K562 (cell line): ENCODE measurements at regions not wholly inside any gene's neighbourhood (a gene's known extent, or its start where the extent isn't known, plus 50 kb on each side); places are given as distances from the start of the nearest gene placed in this dataset.

Source experiments
- ATAC-seq: fragments of 200-7000 bp; cut with Tn5 transposase; 3 replicates; pipeline ENCODE4 v1.9.1; 2020; ENCODE audit warnings: moderate library complexity
- BruUV-seq: library from RNA; stranded (reverse); fragments of 400-500 nt; replicated peaks from 2 replicates; lab custom pipeline; 2021; lab: Mats Ljungman, UMichigan
- CTCF ChIA-PET: fragments of 300-600 bp; formaldehyde crosslinking; extraction: SDS; loops from one replicate; lab custom pipeline; 2021; ENCODE audit warnings: low intra/inter-chr PET ratio; lab: Yijun Ruan, JAX
- POLR2A ChIA-PET: fragments of 300-600, 350-650 bp; sonication (Branson Sonifier 250); formaldehyde crosslinking; extraction: SDS; loops from one replicate; lab custom pipeline; 2021; ENCODE audit warnings: antibody characterized with exemption, inconsistent platforms; lab: Yijun Ruan, JAX
- DNase-seq, 4 experiments: peaks; one replicate each; pipeline versions ENCODE4 v3.0.0 to v3.0.0-alpha.2; 2011 to 2018; ENCODE audit warnings: low spot score in 3 of 4, mixed read lengths in 3 of 4; ENCODE audit errors: extremely low read depth in 1 of 4
- FAIRE-seq: peaks from 2 replicates; lab custom pipeline; 2011; peaks lifted over from hg19 to GRCh38; lab: Jason Lieb, UNC
- H2AFZ ChIP-seq: 2 replicates; pipeline ENCODE4 v1.6.0; 2011; ENCODE audit warnings: low read depth, low read length, control low read depth, inconsistent platforms
- H3K27ac ChIP-seq: fragments of 200-600 bp; 3 replicates; pipeline ENCODE4 v1.8.0; 2011; ENCODE audit warnings: low read depth, mild to moderate bottlenecking, control low read depth, inconsistent platforms, low read length, moderate library complexity, mixed read lengths; ENCODE audit errors: extremely low read depth
- H3K27me3 ChIP-seq, 2 experiments: fragments of 300-600 bp in 1 of 2; 2 replicates in 1 of 2; 3 replicates in 1 of 2; pipeline versions ENCODE4 v1.6.0 to v1.8.0; 2011; ENCODE audit warnings: inconsistent platforms in 2 of 2, low read length in 2 of 2, mild to moderate bottlenecking in 1 of 2, mixed read lengths in 1 of 2, moderate library complexity in 1 of 2; ENCODE audit not compliant: control insufficient read depth in 2 of 2, insufficient read depth in 2 of 2
- H3K36me3 ChIP-seq: fragments of 300-600 bp; 3 replicates; pipeline ENCODE4 v1.8.0; 2011; ENCODE audit warnings: mild to moderate bottlenecking, low read length, inconsistent platforms; ENCODE audit not compliant: control insufficient read depth, insufficient read depth
- H3K4me1 ChIP-seq, 2 experiments: fragments of 200-600 bp in 1 of 2; replicated peaks in 1 of 2; 2 replicates in 1 of 2; 3 replicates in 1 of 2; pipeline versions ENCODE4 v1.5.1 to v1.8.0; 2011; ENCODE audit warnings: inconsistent platforms in 2 of 2, low read length in 2 of 2, mild to moderate bottlenecking in 1 of 2, mixed read lengths in 1 of 2, moderate library complexity in 1 of 2; ENCODE audit not compliant: control insufficient read depth in 2 of 2, insufficient read depth in 2 of 2
- H3K4me2 ChIP-seq: 2 replicates; pipeline ENCODE4 v1.6.1; 2011; ENCODE audit warnings: low read length, control low read depth, inconsistent platforms, mixed read lengths; ENCODE audit not compliant: insufficient read depth
- H3K4me3 ChIP-seq: fragments of 200-600 bp; sonication (generic), shearing (Covaris generic); 2 replicates; pipeline ENCODE4 v1.5.1; 2016; ENCODE audit warnings: control low read depth, inconsistent platforms
- H3K79me2 ChIP-seq: fragments of 200-600 bp; 3 replicates; pipeline ENCODE4 v1.8.0; 2011; ENCODE audit warnings: low read length, inconsistent platforms; ENCODE audit not compliant: control insufficient read depth, insufficient read depth
- H3K9ac ChIP-seq, 2 experiments: 2 replicates each; pipeline versions ENCODE4 v1.6.0 to v1.6.1; 2011; ENCODE audit warnings: low read depth in 2 of 2, low read length in 2 of 2, control low read depth in 1 of 2, inconsistent platforms in 1 of 2, mild to moderate bottlenecking in 1 of 2, mixed read lengths in 1 of 2; ENCODE audit not compliant: insufficient read depth in 1 of 2
- H3K9me1 ChIP-seq: one replicate; pipeline ENCODE4 v1.6.0; 2011; ENCODE audit warnings: inconsistent platforms, mild to moderate bottlenecking, low read length, moderate library complexity; ENCODE audit not compliant: control insufficient read depth, insufficient read depth
- H3K9me3 ChIP-seq: replicated peaks from 2 replicates; pipeline ENCODE4 v1.5.1; 2011; ENCODE audit warnings: low read depth, low read length, inconsistent platforms; ENCODE audit not compliant: control insufficient read depth, insufficient read depth
- H4K20me1 ChIP-seq: replicated peaks from 2 replicates; pipeline ENCODE4 v1.6.1; 2011; ENCODE audit warnings: low read length, inconsistent platforms, mixed read lengths; ENCODE audit not compliant: control insufficient read depth, insufficient read depth
- ETS2 ChIP-seq: IDR thresholded peaks from 2 replicates; pipeline ENCODE4 v1.6.1; 2016; ENCODE audit warnings: borderline replicate concordance, missing genetic modification characterization, mild to moderate bottlenecking, moderate library complexity, missing compliant biosample characterization; ENCODE audit not compliant: poor library complexity, severe bottlenecking
- HSF4 ChIP-seq: fragments of 250-450 bp; sonication (Bioruptor Pico); IDR thresholded peaks from 2 replicates; pipeline ENCODE4 v2.1.2; 2022; ENCODE audit warnings: mild to moderate bottlenecking, moderate library complexity, borderline replicate concordance
- OTX1 ChIP-seq: fragments of 450-650 bp; formaldehyde crosslinking; IDR thresholded peaks from 2 replicates; pipeline ENCODE4 v1.4.0; 2022; ENCODE audit warnings: mild to moderate bottlenecking
- RERE ChIP-seq: sonication (generic); formaldehyde crosslinking; IDR thresholded peaks from 2 replicates; pipeline ENCODE4 v1.8.0; 2023; ENCODE audit warnings: missing genetic modification reagents, mild to moderate bottlenecking, borderline replicate concordance
- USF2 ChIP-seq: sonication (generic); formaldehyde crosslinking; IDR thresholded peaks from 2 replicates; pipeline ENCODE4 v1.5.0; 2020; ENCODE audit warnings: missing genetic modification reagents
- whole genome bisulfite sequencing: fragments of 100-300 bp; shearing (Covaris generic); methylation state at CpG from one replicate; pipeline ENCODE4 v1.1.6; 2016; ENCODE audit warnings: low coverage, mixed read lengths; ENCODE audit not compliant: insufficient coverage; ENCODE audit errors: missing lambda C conversion rate; 5-methylcytosine and 5-hydroxymethylcytosine counted together
- in situ Hi-C: fragments of 300-500 bp; cut with MboI; formaldehyde crosslinking; loops from 4 replicates; pipeline ENCODE4 v1.15.0; 2018; ENCODE audit warnings: inconsistent platforms, mixed read lengths
- intact Hi-C: fragments of 100-400 bp; cut with micrococcal nuclease; formaldehyde crosslinking; loops from 2 replicates; pipeline ENCODE4 v1.14.2; 2022
- TF ChIP-seq, protein P1 (sequence below): fragments of 250-450 bp; sonication (Bioruptor Pico); IDR thresholded peaks from 2 replicates; pipeline ENCODE4 v1.8.0; 2022; ENCODE audit warnings: inconsistent platforms

DNA sequence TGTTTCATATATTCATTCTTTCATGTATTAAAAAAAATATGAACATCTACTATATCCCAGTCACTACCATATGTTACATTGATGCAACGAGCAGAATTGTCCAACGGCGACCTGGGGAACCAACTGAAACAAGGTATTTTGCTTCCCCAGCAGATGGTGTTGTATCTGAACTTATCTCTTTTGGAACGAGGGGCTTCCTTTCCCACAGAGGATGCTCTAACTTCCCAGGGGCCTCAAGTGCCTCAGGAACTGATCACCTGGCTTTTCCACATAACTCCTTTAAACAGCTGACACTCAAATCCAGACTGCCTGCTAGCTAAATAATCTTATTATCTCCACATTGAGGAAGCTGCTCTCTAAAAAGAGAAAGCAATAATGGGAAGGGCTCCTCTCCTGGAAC lies 259.3 kb downstream of the HTR7 start:
- ATAC-seq = no peak
- no peaks in the 10 kb centered on the region for H4K20me1 ChIP-seq
- no peak overlapping the region for H3K4me2 ChIP-seq
- H3K4me1 ChIP-seq = no peaks in the 10 kb centered on the region
- TF ChIP-seq OTX1 = no peak
- TF ChIP-seq, all 486 proteins: peak for 0
- Histone ChIP-seq H3K4me3 (no peak overlapping the region), H3K36me3 (no peaks in the 10 kb centered on the region), H3K9ac (no peak overlapping the region), H3K9me1 (no peaks in the 10 kb centered on the region), H3K79me2 (no peaks in the 10 kb centered on the region), H3K9me3 (no peaks in the 10 kb centered on the region), H3K27ac (no peak overlapping the region), H2AFZ (no peak overlapping the region), H3K27me3 (no peaks in the 10 kb centered on the region)
- ChIA-PET POLR2A (no interaction called here), CTCF (no interaction called here)
- no peak for FAIRE-seq
- BruUV-seq = no TSS peak
- intact Hi-C loops (no loop called here), in situ Hi-C loops (no loop called here)
- no peak for DNase-seq
- 2% methylated on average over 4 of the region's 4 CpGs for WGBS

DNA sequence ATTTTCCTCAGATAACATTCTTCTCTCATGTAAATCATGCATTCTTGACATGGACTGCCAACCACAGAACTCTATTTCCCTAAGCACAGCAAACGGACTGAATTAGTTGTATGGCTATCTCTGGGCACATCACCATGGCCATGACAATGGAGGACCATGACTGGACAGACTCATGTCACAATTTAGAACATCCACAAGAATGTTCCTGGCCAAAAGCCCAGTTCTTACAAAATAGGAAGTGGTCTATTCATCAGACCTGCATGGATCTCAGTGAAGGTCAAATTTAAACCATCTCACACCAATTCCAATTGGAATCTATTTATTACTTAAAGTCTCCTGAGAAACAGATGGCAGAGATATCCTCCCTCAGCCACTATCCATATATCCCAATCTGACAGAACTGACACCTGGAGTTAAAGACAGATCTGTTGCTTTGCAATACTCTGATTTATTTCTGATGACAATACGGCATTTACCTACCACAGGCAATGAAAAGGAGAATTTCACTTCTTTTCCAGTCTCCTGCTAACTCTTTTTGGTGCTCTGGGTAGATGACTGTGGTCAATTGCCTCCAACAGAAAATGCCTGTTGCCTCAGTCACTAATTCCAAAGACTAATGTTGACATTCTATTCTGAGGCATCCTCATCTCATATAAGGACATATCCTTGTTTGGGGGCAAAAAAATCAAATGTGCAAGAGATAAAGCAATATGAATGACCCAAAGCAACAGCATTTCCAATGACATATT lies 254.8 kb downstream of the HTR7 start:
- BruUV-seq = no TSS peak
- Histone ChIP-seq H3K36me3 (no peaks in the 10 kb centered on the region), H3K79me2 (no peaks in the 10 kb centered on the region), H3K9me1 (no peaks in the 10 kb centered on the region), H3K4me1 (no peaks in the 10 kb centered on the region), H3K4me3 (no peak overlapping the region), H3K9ac (no peak overlapping the region), H2AFZ (no peak overlapping the region), H3K27me3 (no peaks in the 10 kb centered on the region), H3K4me2 (no peak overlapping the region), H3K27ac (no peak overlapping the region), H3K9me3 (no peaks in the 10 kb centered on the region), H4K20me1 (no peaks in the 10 kb centered on the region)
- intact Hi-C loops = no loop called here
- ChIA-PET POLR2A (no interaction called here), CTCF (no interaction called here)
- no peak for FAIRE-seq
- ATAC-seq = no peak
- no peak for DNase-seq
- in situ Hi-C loops = no loop called here
- WGBS = 0% methylated on average over 2 of the region's 2 CpGs
- TF ChIP-seq, protein P1, sequence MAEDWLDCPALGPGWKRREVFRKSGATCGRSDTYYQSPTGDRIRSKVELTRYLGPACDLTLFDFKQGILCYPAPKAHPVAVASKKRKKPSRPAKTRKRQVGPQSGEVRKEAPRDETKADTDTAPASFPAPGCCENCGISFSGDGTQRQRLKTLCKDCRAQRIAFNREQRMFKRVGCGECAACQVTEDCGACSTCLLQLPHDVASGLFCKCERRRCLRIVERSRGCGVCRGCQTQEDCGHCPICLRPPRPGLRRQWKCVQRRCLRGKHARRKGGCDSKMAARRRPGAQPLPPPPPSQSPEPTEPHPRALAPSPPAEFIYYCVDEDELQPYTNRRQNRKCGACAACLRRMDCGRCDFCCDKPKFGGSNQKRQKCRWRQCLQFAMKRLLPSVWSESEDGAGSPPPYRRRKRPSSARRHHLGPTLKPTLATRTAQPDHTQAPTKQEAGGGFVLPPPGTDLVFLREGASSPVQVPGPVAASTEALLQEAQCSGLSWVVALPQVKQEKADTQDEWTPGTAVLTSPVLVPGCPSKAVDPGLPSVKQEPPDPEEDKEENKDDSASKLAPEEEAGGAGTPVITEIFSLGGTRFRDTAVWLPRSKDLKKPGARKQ (CRISPR knock-in tag) = no peak
- no peak for TF ChIP-seq RERE (CRISPR knock-in tag)
- TF ChIP-seq ETS2 (tag) = no peak
- no peak for TF ChIP-seq HSF4 (CRISPR knock-in tag)
- TF ChIP-seq USF2 = no peak
